ENCODE measurements at regions not wholly inside any gene's neighbourhood (a gene's known extent, or its start where the extent isn't known, plus 50 kb on each side); places are given as distances from the start of the nearest gene placed in this dataset.

DNA sequence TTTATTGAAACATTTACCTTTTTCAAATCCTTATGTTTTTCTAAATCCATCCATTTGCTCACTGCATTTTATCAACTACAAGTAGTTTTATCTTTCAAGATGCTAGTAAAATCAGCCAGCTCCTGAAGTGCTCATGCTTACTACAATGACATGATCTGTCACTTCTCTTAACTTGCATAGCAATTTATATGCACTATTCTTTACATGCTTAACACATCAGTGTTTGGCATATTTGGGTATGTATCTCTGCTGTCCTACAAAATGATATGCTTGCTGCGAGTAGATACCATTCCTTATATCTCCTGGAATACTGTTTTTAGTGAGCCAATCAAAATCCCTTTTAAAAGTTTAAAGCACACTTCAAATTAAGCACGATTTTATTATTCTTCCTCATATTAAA is 2726.8 kb downstream of the PCDH7 start:
- DNase-seq (no peak), ATAC-seq (replicated peaks in 1 of 4) (no peak)
- H3K4me3 Mint-ChIP-seq, result no peak overlapping the region
- CTCF ChIA-PET, result no interaction called here
- peaks cover 4% of the 10 kb centered on the region for H3K9me3 ChIP-seq
- H3K36me3 Mint-ChIP-seq, result no peaks in the 10 kb centered on the region
- H3K27ac Mint-ChIP-seq, result no peak overlapping the region
- no CpG with 5 or more reads among the region's 2 CpGs for WGBS (ENCODE audit: insufficient coverage)
- no peaks in the 10 kb centered on the region for H3K36me3 ChIP-seq (ENCODE audit: control insufficient read depth in 2 of 2, extremely low read depth in 1 of 2, insufficient read depth in 1 of 2, low read length in 1 of 2)
- H3K4me1 ChIP-seq (ENCODE audit: control insufficient read depth in 1 of 2, extremely low read depth in 1 of 2, insufficient read depth in 2 of 2, low read length in 2 of 2), result no peaks in the 10 kb centered on the region
- H3K27ac ChIP-seq (ENCODE audit: low read length), result no peak overlapping the region
- H3K4me3 ChIP-seq (ENCODE audit: control insufficient read depth in 1 of 2, extremely low read depth in 1 of 2, low read length in 1 of 2), result no peak overlapping the region
- no peaks in the 10 kb centered on the region for H3K27me3 Mint-ChIP-seq
- POLR2A ChIA-PET, result interaction anchor here in 1 of 2 donors (0.6 kb wide), 1 partner anchor 25 kb away, joined by 5 read pairs; no protein-coding TSS in a partner anchor
- H3K9me3 Mint-ChIP-seq, result peaks cover 8 to 20% (median 9%) of the 10 kb centered on the region in 3 donors
- H3K27me3 ChIP-seq (replicated peaks in 1 of 2; ENCODE audit: control insufficient read depth in 2 of 2, extremely low read depth in 1 of 2, insufficient read depth in 2 of 2, low read length in 1 of 2), result no peaks in the 10 kb centered on the region
- no peaks in the 10 kb centered on the region for H3K4me1 Mint-ChIP-seq

DNA sequence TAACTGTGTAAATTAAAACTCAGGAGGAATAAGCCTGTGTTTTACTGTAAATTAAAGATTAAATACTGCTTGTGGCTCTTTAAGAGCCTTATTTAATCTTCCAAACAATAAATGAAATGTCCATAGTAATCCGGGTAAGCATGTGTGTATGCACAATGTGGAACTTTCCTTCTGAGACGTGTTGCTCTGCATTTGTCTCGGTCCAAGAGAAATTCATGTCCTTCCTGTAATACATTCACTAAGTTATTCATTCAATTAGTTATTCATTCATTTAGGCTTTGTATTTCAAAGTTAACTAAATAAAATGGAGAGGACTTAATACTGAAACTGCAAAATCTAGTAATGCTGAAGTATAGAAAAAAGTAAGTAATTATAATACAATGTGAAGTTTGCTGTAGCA is 2728.8 kb downstream of the PCDH7 start:
- H3K4me1 Mint-ChIP-seq, result no peaks in the 10 kb centered on the region
- H3K27ac Mint-ChIP-seq, result no peak overlapping the region
- H3K9me3 ChIP-seq, result peaks cover 4% of the 10 kb centered on the region
- DNase-seq, result no peak
- no peak overlapping the region for H3K4me3 ChIP-seq (ENCODE audit: control insufficient read depth in 1 of 2, extremely low read depth in 1 of 2, low read length in 1 of 2)
- no peaks in the 10 kb centered on the region for H3K36me3 Mint-ChIP-seq
- no peaks in the 10 kb centered on the region for H3K4me1 ChIP-seq (ENCODE audit: control insufficient read depth in 1 of 2, extremely low read depth in 1 of 2, insufficient read depth in 2 of 2, low read length in 2 of 2)
- peaks cover 8 to 24% (median 8%) of the 10 kb centered on the region in 3 donors for H3K9me3 Mint-ChIP-seq
- H3K36me3 ChIP-seq (ENCODE audit: control insufficient read depth in 2 of 2, extremely low read depth in 1 of 2, insufficient read depth in 1 of 2, low read length in 1 of 2), result no peaks in the 10 kb centered on the region
- WGBS (ENCODE audit: insufficient coverage), result no CpG with 5 or more reads among the region's 3 CpGs
- no peak for ATAC-seq (replicated peaks in 1 of 4)
- no peaks in the 10 kb centered on the region for H3K27me3 ChIP-seq (replicated peaks in 1 of 2; ENCODE audit: control insufficient read depth in 2 of 2, extremely low read depth in 1 of 2, insufficient read depth in 2 of 2, low read length in 1 of 2)
- H3K27me3 Mint-ChIP-seq, result no peaks in the 10 kb centered on the region
- CTCF ChIA-PET, result no interaction called here
- no peak overlapping the region for H3K4me3 Mint-ChIP-seq
- POLR2A ChIA-PET, result interaction anchor here in 1 of 2 donors (0.5 kb wide), 1 partner anchor 8 kb away, joined by 3 read pairs; no protein-coding TSS in a partner anchor
- no peak overlapping the region for H3K27ac ChIP-seq (ENCODE audit: low read length)

DNA sequence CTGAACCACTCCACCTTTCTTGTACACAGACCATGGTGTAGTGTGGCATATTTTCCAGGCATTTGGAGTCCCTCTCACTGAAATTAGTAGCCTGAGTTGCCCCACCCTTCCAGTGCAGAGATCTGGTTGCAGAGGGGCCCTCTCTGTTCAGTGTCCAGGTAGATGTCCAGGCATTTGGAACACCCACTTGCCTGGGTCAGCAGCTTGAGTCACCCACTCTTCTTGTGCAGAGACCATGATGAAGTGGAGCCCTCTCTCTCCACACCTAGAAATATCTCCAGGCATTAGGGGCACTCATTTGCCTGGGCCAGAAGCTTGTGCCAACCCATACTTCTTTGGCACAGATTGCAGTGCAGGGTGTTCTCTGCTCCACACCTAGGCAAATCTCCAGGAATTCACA is 2733.3 kb downstream of the PCDH7 start:
- DNase-seq (no peak), ATAC-seq (replicated peaks in 1 of 4) (no peak)
- Histone ChIP-seq H3K36me3 (ENCODE audit: control insufficient read depth in 2 of 2, extremely low read depth in 1 of 2, insufficient read depth in 1 of 2, low read length in 1 of 2) (no peaks in the 10 kb centered on the region), H3K9me3 (no peaks in the 10 kb centered on the region), H3K27me3 (replicated peaks in 1 of 2; ENCODE audit: control insufficient read depth in 2 of 2, extremely low read depth in 1 of 2, insufficient read depth in 2 of 2, low read length in 1 of 2) (no peaks in the 10 kb centered on the region), H3K4me1 (ENCODE audit: control insufficient read depth in 1 of 2, extremely low read depth in 1 of 2, insufficient read depth in 2 of 2, low read length in 2 of 2) (no peaks in the 10 kb centered on the region), H3K27ac (ENCODE audit: low read length) (no peak overlapping the region), H3K4me3 (ENCODE audit: control insufficient read depth in 1 of 2, extremely low read depth in 1 of 2, low read length in 1 of 2) (no peak overlapping the region)
- Mint-ChIP-seq H3K27ac (no peak overlapping the region), H3K4me3 (no peak overlapping the region), H3K4me1 (no peaks in the 10 kb centered on the region), H3K36me3 (no peaks in the 10 kb centered on the region), H3K9me3 (peaks cover 4 to 22% (median 14%) of the 10 kb centered on the region in 3 donors), H3K27me3 (no peaks in the 10 kb centered on the region)
- ChIA-PET CTCF (no interaction called here), POLR2A (no interaction called here)

GRCh38 chr4:33453916-33454315 is 2733.7 kb downstream of the PCDH7 start:
- Histone ChIP-seq H3K9me3 (no peaks in the 10 kb centered on the region), H3K4me1 (ENCODE audit: control insufficient read depth in 1 of 2, extremely low read depth in 1 of 2, insufficient read depth in 2 of 2, low read length in 2 of 2) (no peaks in the 10 kb centered on the region), H3K4me3 (ENCODE audit: control insufficient read depth in 1 of 2, extremely low read depth in 1 of 2, low read length in 1 of 2) (no peak overlapping the region), H3K27me3 (replicated peaks in 1 of 2; ENCODE audit: control insufficient read depth in 2 of 2, extremely low read depth in 1 of 2, insufficient read depth in 2 of 2, low read length in 1 of 2) (no peaks in the 10 kb centered on the region), H3K27ac (ENCODE audit: low read length) (no peak overlapping the region), H3K36me3 (ENCODE audit: control insufficient read depth in 2 of 2, extremely low read depth in 1 of 2, insufficient read depth in 1 of 2, low read length in 1 of 2) (no peaks in the 10 kb centered on the region)
- DNase-seq, result no peak
- Mint-ChIP-seq H3K36me3 (no peaks in the 10 kb centered on the region), H3K9me3 (peaks cover 4 to 22% (median 14%) of the 10 kb centered on the region in 3 donors), H3K27me3 (no peaks in the 10 kb centered on the region), H3K27ac (no peak overlapping the region), H3K4me3 (no peak overlapping the region), H3K4me1 (no peaks in the 10 kb centered on the region)
- CTCF ChIA-PET, result no interaction called here
- POLR2A ChIA-PET, result interaction anchor here in 1 of 2 donors (0.5 kb wide), 1 partner anchor 1071 kb away, joined by 3 read pairs; no protein-coding TSS in a partner anchor
- no CpG with 5 or more reads among the region's 1 CpG for WGBS (ENCODE audit: insufficient coverage)
- no peak for ATAC-seq (replicated peaks in 1 of 4)

- no peaks in the 10 kb centered on the region for H3K36me3 Mint-ChIP-seq
- H3K9me3 Mint-ChIP-seq, result peaks cover 5 to 24% (median 12%) of the 10 kb centered on the region in 3 donors
- no peak overlapping the region for H3K27ac ChIP-seq (ENCODE audit: low read length)
- peaks cover 0 to 2% of the 10 kb centered on the region in 2 experiments for H3K27me3 ChIP-seq (replicated peaks in 1 of 2; ENCODE audit: control insufficient read depth in 2 of 2, extremely low read depth in 1 of 2, insufficient read depth in 2 of 2, low read length in 1 of 2)
- H3K9me3 ChIP-seq, result no peaks in the 10 kb centered on the region
- H3K4me1 ChIP-seq (ENCODE audit: control insufficient read depth in 1 of 2, extremely low read depth in 1 of 2, insufficient read depth in 2 of 2, low read length in 2 of 2), result no peaks in the 10 kb centered on the region
- ChIA-PET POLR2A (no interaction called here), CTCF (no interaction called here)
- H3K27me3 Mint-ChIP-seq, result no peaks in the 10 kb centered on the region
- H3K4me1 Mint-ChIP-seq, result no peaks in the 10 kb centered on the region
- H3K4me3 ChIP-seq (ENCODE audit: control insufficient read depth in 1 of 2, extremely low read depth in 1 of 2, low read length in 1 of 2), result no peak overlapping the region
- no peak for DNase-seq
- no peak for ATAC-seq (replicated peaks in 1 of 4)
- no peak overlapping the region for H3K4me3 Mint-ChIP-seq
- no peak overlapping the region for H3K27ac Mint-ChIP-seq
- H3K36me3 ChIP-seq (ENCODE audit: control insufficient read depth in 2 of 2, extremely low read depth in 1 of 2, insufficient read depth in 1 of 2, low read length in 1 of 2), result no peaks in the 10 kb centered on the region
These were observed 2745.4 kb downstream of the PCDH7 start for GRCh38 chr4:33465565-33465964.

DNA sequence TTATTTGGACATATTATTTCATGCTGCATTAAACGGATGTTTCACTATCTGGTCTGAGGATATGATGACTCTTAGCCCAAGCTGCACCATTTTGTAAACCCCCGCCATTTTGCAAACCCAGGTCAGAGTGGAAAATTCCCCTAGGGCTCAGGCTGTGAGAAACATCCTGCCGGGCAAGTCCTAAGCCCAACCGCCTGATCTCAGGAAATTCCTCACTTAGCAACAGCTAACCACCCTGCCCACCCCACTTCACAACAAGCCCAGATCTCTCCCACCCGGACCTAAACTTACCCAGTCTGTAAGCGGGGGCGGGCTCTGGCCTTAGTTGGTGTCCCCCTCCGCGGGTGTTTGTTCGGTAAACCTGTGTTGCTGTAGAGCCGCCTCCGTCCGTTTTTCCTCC is 2747.1 kb downstream of the PCDH7 start:
- no peaks in the 10 kb centered on the region for H3K36me3 ChIP-seq (ENCODE audit: control insufficient read depth in 2 of 2, extremely low read depth in 1 of 2, insufficient read depth in 1 of 2, low read length in 1 of 2)
- Mint-ChIP-seq H3K27me3 (no peaks in the 10 kb centered on the region), H3K36me3 (no peaks in the 10 kb centered on the region), H3K4me1 (no peaks in the 10 kb centered on the region), H3K27ac (no peak overlapping the region), H3K9me3 (peaks cover 5 to 24% (median 14%) of the 10 kb centered on the region in 3 donors), H3K4me3 (no peak overlapping the region)
- ChIA-PET POLR2A (no interaction called here), CTCF (no interaction called here)
- H3K4me1 ChIP-seq (ENCODE audit: control insufficient read depth in 1 of 2, extremely low read depth in 1 of 2, insufficient read depth in 2 of 2, low read length in 2 of 2), result no peaks in the 10 kb centered on the region
- peaks cover 0 to 2% of the 10 kb centered on the region in 2 experiments for H3K27me3 ChIP-seq (replicated peaks in 1 of 2; ENCODE audit: control insufficient read depth in 2 of 2, extremely low read depth in 1 of 2, insufficient read depth in 2 of 2, low read length in 1 of 2)
- no peak for DNase-seq
- no peak overlapping the region for H3K4me3 ChIP-seq (ENCODE audit: control insufficient read depth in 1 of 2, extremely low read depth in 1 of 2, low read length in 1 of 2)
- 81% methylated on average over 4 of the region's 13 CpGs for WGBS (ENCODE audit: insufficient coverage)
- H3K27ac ChIP-seq (ENCODE audit: low read length), result no peak overlapping the region
- ATAC-seq (replicated peaks in 1 of 4), result no peak
- H3K9me3 ChIP-seq, result peaks cover 1% of the 10 kb centered on the region

- Mint-ChIP-seq H3K9me3 (peaks cover 0 to 19% (median 14%) of the 10 kb centered on the region in 3 donors), H3K27me3 (no peaks in the 10 kb centered on the region), H3K4me3 (no peak overlapping the region), H3K27ac (no peak overlapping the region), H3K4me1 (no peaks in the 10 kb centered on the region), H3K36me3 (no peaks in the 10 kb centered on the region)
- H3K36me3 ChIP-seq (ENCODE audit: control insufficient read depth in 2 of 2, extremely low read depth in 1 of 2, insufficient read depth in 1 of 2, low read length in 1 of 2), result no peaks in the 10 kb centered on the region
- no peak for ATAC-seq (replicated peaks in 1 of 4)
- 76% methylated on average over 4 of the region's 4 CpGs for WGBS (ENCODE audit: insufficient coverage)
- POLR2A ChIA-PET, result no interaction called here
- no peak overlapping the region for H3K27ac ChIP-seq (ENCODE audit: low read length)
- DNase-seq, result no peak
- CTCF ChIA-PET, result interaction anchor here in 1 of 2 donors (0.7 kb wide), 1 partner anchor 1170 kb away, joined by 4 read pairs; no protein-coding TSS in a partner anchor
- H3K4me3 ChIP-seq (ENCODE audit: control insufficient read depth in 1 of 2, extremely low read depth in 1 of 2, low read length in 1 of 2), result no peak overlapping the region
- peaks cover 4% of the 10 kb centered on the region for H3K9me3 ChIP-seq
- H3K27me3 ChIP-seq (replicated peaks in 1 of 2; ENCODE audit: control insufficient read depth in 2 of 2, extremely low read depth in 1 of 2, insufficient read depth in 2 of 2, low read length in 1 of 2), result peaks cover 0 to 2% of the 10 kb centered on the region in 2 experiments
- no peaks in the 10 kb centered on the region for H3K4me1 ChIP-seq (ENCODE audit: control insufficient read depth in 1 of 2, extremely low read depth in 1 of 2, insufficient read depth in 2 of 2, low read length in 2 of 2)
These were observed 2750.6 kb downstream of the PCDH7 start for GRCh38 chr4:33470805-33471204.
